NB4 (cell line): ENCODE measurements at regions not wholly inside any gene's neighbourhood (a gene's known extent, or its start where the extent isn't known, plus 50 kb on each side); places are given as distances from the start of the nearest gene placed in this dataset.

ENCODE experiments used
- CTCF ChIP-seq: IDR thresholded peaks from one replicate; pipeline ENCODE4 v1.5.1; 2012; ENCODE audit warnings: low read depth, low read length
- MAX ChIP-seq: IDR thresholded peaks from 2 replicates; pipeline ENCODE4 v1.6.1; 2011; ENCODE audit warnings: low read depth, low read length
- POLR2A ChIP-seq: IDR thresholded peaks from 2 replicates; pipeline ENCODE4 v1.6.1; 2011; ENCODE audit warnings: mild to moderate bottlenecking; ENCODE audit not compliant: insufficient read length; ENCODE audit errors: extremely low read depth

DNA sequence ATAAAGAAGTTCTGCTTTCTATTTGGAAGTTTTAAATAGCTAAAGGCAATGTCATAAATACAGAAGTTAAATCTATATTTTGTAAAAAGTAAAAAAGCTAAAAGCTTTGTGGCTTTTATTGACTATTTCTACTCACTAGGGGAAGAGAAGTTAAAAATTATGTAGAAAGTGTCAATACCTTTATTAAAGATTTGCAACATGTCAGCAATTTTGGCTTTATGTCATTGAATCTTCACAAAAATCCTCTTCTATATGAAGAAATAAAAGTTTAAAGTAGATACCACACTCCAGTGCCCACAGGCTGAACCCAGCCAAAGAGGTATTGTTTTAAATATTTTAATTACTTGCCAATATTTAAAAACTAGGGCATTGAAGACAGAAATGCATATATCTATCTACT lies 160.6 kb upstream of the HSF2 start:
- TF ChIP-seq CTCF (no peak), MAX (no peak), POLR2A (no peak)
